GM12878 (cell line): ENCODE measurements at regions not wholly inside any gene's neighbourhood (a gene's known extent, or its start where the extent isn't known, plus 50 kb on each side); places are given as distances from the start of the nearest gene placed in this dataset.
"Not testable (repeated sequence)": the region's sequence is repeated elsewhere in the genome, so short reads cannot be mapped to it uniquely, and the experiment has no call there.

Source experiments
- ATAC-seq: fragments of 200-7000 bp; cut with Tn5 transposase; 3 replicates; pipeline ENCODE4 v1.9.1; 2020; ENCODE audit warnings: mild to moderate bottlenecking, moderate library complexity
- BruUV-seq: library from RNA; stranded (reverse); fragments of 400-500 nt; replicated peaks from 2 replicates; lab custom pipeline; 2021; lab: Mats Ljungman, UMichigan
- CTCF ChIA-PET: fragments of 300-600 bp; sonication (Branson Sonifier 250); formaldehyde crosslinking; extraction: SDS; loops from one replicate; lab custom pipeline; 2021; ENCODE audit warnings: inconsistent platforms; lab: Yijun Ruan, JAX
- POLR2A ChIA-PET: fragments of 350-600 bp; formaldehyde crosslinking; extraction: SDS; loops from one replicate; lab custom pipeline; 2021; ENCODE audit warnings: inconsistent platforms; lab: Charles Lee
- RAD21 ChIA-PET: fragments of 300-600 bp; sonication (Branson Sonifier 250); formaldehyde crosslinking; loops from one replicate; lab custom pipeline; 2023; ENCODE audit warnings: antibody characterized with exemption; ENCODE audit not compliant: unreplicated experiment; lab: Charles Lee
- SMC1A ChIA-PET: fragments of 300-600 bp; sonication (Branson Sonifier 250); formaldehyde crosslinking; loops from one replicate; lab custom pipeline; 2023; ENCODE audit not compliant: unreplicated experiment, uncharacterized antibody; lab: Charles Lee
- DNase-seq: peaks from one replicate; pipeline ENCODE4 v3.0.0-alpha.2; 2011; ENCODE audit warnings: low read depth, low spot score
- FAIRE-seq: peaks from 3 replicates; lab custom pipeline; 2011; peaks lifted over from hg19 to GRCh38; lab: Jason Lieb, UNC
- H2AFZ ChIP-seq: 2 replicates; pipeline ENCODE4 v1.6.0; 2011; ENCODE audit warnings: low read depth, low read length, control low read depth; ENCODE audit not compliant: control insufficient read depth
- H3K27ac ChIP-seq: 2 replicates; pipeline ENCODE4 v1.5.1; 2011; ENCODE audit warnings: control low read depth; ENCODE audit not compliant: control insufficient read depth, insufficient read depth
- H3K27me3 ChIP-seq, 2 experiments: replicated peaks in 1 of 2; 2 replicates each; pipeline versions ENCODE4 v1.6.0 to v1.6.1; 2011; ENCODE audit warnings: low read length in 1 of 2; ENCODE audit not compliant: control insufficient read depth in 2 of 2, insufficient read depth in 2 of 2
- H3K36me3 ChIP-seq, 2 experiments: 2 replicates each; pipeline ENCODE4 v1.5.1; 2011; ENCODE audit warnings: low read length in 1 of 2; ENCODE audit not compliant: control insufficient read depth in 2 of 2, insufficient read depth in 2 of 2
- H3K4me1 ChIP-seq: 2 replicates; pipeline ENCODE4 v1.6.1; 2011; ENCODE audit warnings: mild to moderate bottlenecking, low read length, moderate library complexity, mixed read lengths; ENCODE audit not compliant: control insufficient read depth, insufficient read depth
- H3K4me2 ChIP-seq: 2 replicates; pipeline ENCODE4 v1.6.0; 2011; ENCODE audit warnings: control low read depth; ENCODE audit not compliant: control insufficient read depth, insufficient read depth
- H3K4me3 ChIP-seq: fragments of 200-600 bp; sonication (generic); 2 replicates; pipeline ENCODE4 v1.5.1; 2016
- H3K79me2 ChIP-seq: 2 replicates; pipeline ENCODE4 v1.6.0; 2011; ENCODE audit warnings: low read length; ENCODE audit not compliant: control insufficient read depth, insufficient read depth
- H3K9ac ChIP-seq: 2 replicates; pipeline ENCODE4 v1.8.0; 2011; ENCODE audit warnings: low read length, control low read depth, mixed read lengths; ENCODE audit not compliant: control insufficient read depth, insufficient read depth
- H3K9me3 ChIP-seq: replicated peaks from 3 replicates; pipeline ENCODE4 v1.5.1; 2011; ENCODE audit warnings: mild to moderate bottlenecking, low read length; ENCODE audit not compliant: control insufficient read depth, insufficient read depth
- H4K20me1 ChIP-seq: 2 replicates; pipeline ENCODE4 v1.6.0; 2011; ENCODE audit not compliant: control insufficient read depth, insufficient read depth
- DPF2 ChIP-seq: fragments of 450-650 bp; IDR thresholded peaks from 2 replicates; pipeline ENCODE4 v1.6.1; 2017; ENCODE audit warnings: mild to moderate bottlenecking
- GATAD2B ChIP-seq: fragments of 450-650 bp; conservative IDR thresholded peaks from 2 replicates; pipeline ENCODE4 v1.6.1; 2017; ENCODE audit warnings: low read depth, mild to moderate bottlenecking, moderate library complexity
- IKZF1 ChIP-seq: fragments of 450-650 bp; conservative IDR thresholded peaks from 2 replicates; pipeline ENCODE4 v1.6.1; 2017; ENCODE audit warnings: antibody characterized with exemption, mild to moderate bottlenecking
- MTA2 ChIP-seq: fragments of 450-650 bp; IDR thresholded peaks from 2 replicates; pipeline ENCODE4 v1.6.1; 2016; ENCODE audit warnings: low read depth, mild to moderate bottlenecking, moderate library complexity
- WGBS: methylation state at CpG from one replicate; pipeline ENCODE4 v1.1.6; 2016; ENCODE audit warnings: low lambda C conversion rate; ENCODE audit not compliant: insufficient replicate concordance, insufficient coverage; ENCODE audit errors: missing lambda C conversion rate; 5-methylcytosine and 5-hydroxymethylcytosine counted together
- in situ Hi-C: fragments of 300-500 bp; cut with MboI; formaldehyde crosslinking; loops from 9 replicates; pipeline ENCODE4 v1.14.3; 2018; ENCODE audit warnings: mixed read lengths
- intact Hi-C: fragments of 100-400 bp; cut with micrococcal nuclease; formaldehyde crosslinking; loops from one replicate; pipeline ENCODE4 v1.14.2; 2022; ENCODE audit not compliant: unreplicated experiment

GRCh38 chr15:77895742-77896141 is 181.8 kb downstream of the TBC1D2B start (continued):
- no peak for TF ChIP-seq MTA2

GRCh38 chr15:77895145-77895544 is 182.4 kb downstream of the TBC1D2B start:
- ATAC-seq = not testable (repeated sequence)

GRCh38 chr15:77893671-77894640 is 183.6 kb downstream of the TBC1D2B start:
- H3K9me3 ChIP-seq, RAD21 ChIA-PET, H3K9ac ChIP-seq, H3K4me2 ChIP-seq, POLR2A ChIA-PET, H3K4me3 ChIP-seq, H2AFZ ChIP-seq, H3K4me1 ChIP-seq, SMC1A ChIA-PET, DNase-seq, H3K27me3 ChIP-seq, in situ Hi-C loops, H3K79me2 ChIP-seq, H4K20me1 ChIP-seq, ATAC-seq, H3K36me3 ChIP-seq, FAIRE-seq, H3K27ac ChIP-seq, CTCF ChIA-PET, intact Hi-C loops, BruUV-seq: not testable (repeated sequence)
- TF ChIP-seq GATAD2B (0 out of 2 replicates have a peak, but pooled peaks have one; percentile 35), DPF2 (0 out of 2 replicates have a peak, but pooled peaks have one; percentile 28), IKZF1 (0 out of 2 replicates have a peak, but pooled peaks have one; percentile 19)
- 58% methylated on average over 30 of the region's 52 CpGs for WGBS

More at GRCh38 chr15:77895145-77895544, 182.4 kb downstream of the TBC1D2B start:
- RAD21 ChIA-PET = interaction anchor here (0.7 kb wide), 1 partner anchor 24 kb away, joined by 3 read pairs; no protein-coding TSS in a partner anchor
- FAIRE-seq, intact Hi-C loops, H3K4me1 ChIP-seq, H3K79me2 ChIP-seq, H3K4me2 ChIP-seq, H2AFZ ChIP-seq, DNase-seq, H3K27me3 ChIP-seq, BruUV-seq, H3K9ac ChIP-seq, SMC1A ChIA-PET, H3K4me3 ChIP-seq, POLR2A ChIA-PET, H3K9me3 ChIP-seq, H3K27ac ChIP-seq, H3K36me3 ChIP-seq, in situ Hi-C loops, H4K20me1 ChIP-seq: not testable (repeated sequence)
- CTCF ChIA-PET = interaction anchor here (1.0 kb wide), 1 partner anchor 25 kb away, joined by 3 read pairs; no protein-coding TSS in a partner anchor
- WGBS = 36% methylated on average over 4 of the region's 4 CpGs

- H3K27ac ChIP-seq, SMC1A ChIA-PET, H3K79me2 ChIP-seq, ATAC-seq, H4K20me1 ChIP-seq, H3K9me3 ChIP-seq, H3K4me3 ChIP-seq, in situ Hi-C loops, H3K36me3 ChIP-seq, H3K9ac ChIP-seq, FAIRE-seq, POLR2A ChIA-PET, DNase-seq, H3K4me1 ChIP-seq, H3K4me2 ChIP-seq, H3K27me3 ChIP-seq, BruUV-seq, intact Hi-C loops, H2AFZ ChIP-seq: not testable (repeated sequence)
- RAD21 ChIA-PET = interaction anchor here (1.0 kb wide), 1 partner anchor 8 kb away, joined by 3 read pairs; no protein-coding TSS in a partner anchor
- CTCF ChIA-PET = interaction anchor here (0.8 kb wide), 1 partner anchor 258 kb away, joined by 3 read pairs; no protein-coding TSS in a partner anchor
- WGBS = 75% methylated on average over 7 of the region's 7 CpGs
Measured at GRCh38 chr15:77893246-77893645, 184.3 kb downstream of the TBC1D2B start.
